ENCODE measurements at regions not wholly inside any gene's neighbourhood (a gene's known extent, or its start where the extent isn't known, plus 50 kb on each side); places are given as distances from the start of the nearest gene placed in this dataset.

- no peak for TF ChIP-seq CTCF (IDR thresholded peaks at IDR 0.05)
- TF ChIP-seq POLR2A (IDR thresholded peaks at IDR 0.05) = no peak
Observed at GRCh38 chr16:75854152-75854551, 127.9 kb upstream of the CPHXL start.
